GM12874 (cell line): ENCODE measurements at regions not wholly inside any gene's neighbourhood (a gene's known extent, or its start where the extent isn't known, plus 50 kb on each side); places are given as distances from the start of the nearest gene placed in this dataset.

Experiments
- CTCF ChIP-seq: IDR thresholded peaks from 2 replicates; pipeline ENCODE4 v1.5.1; 2011; ENCODE audit warnings: low read depth, mild to moderate bottlenecking, control low read depth, low read length, moderate library complexity; ENCODE audit not compliant: insufficient read depth

- TF ChIP-seq CTCF = no peak
These were observed 211.9 kb upstream of the VRK2 start for GRCh38 chr2:57834666-57835065.

- no peak for TF ChIP-seq CTCF
These were observed 204.1 kb upstream of the VRK2 start for GRCh38 chr2:57842531-57842930.

GRCh38 chr2:57843158-57843557 is 203.4 kb upstream of the VRK2 start:
- TF ChIP-seq CTCF = no peak

GRCh38 chr2:57848723-57849122 is 197.9 kb upstream of the VRK2 start:
- no peak for TF ChIP-seq CTCF

- TF ChIP-seq CTCF = no peak
These were observed 196.8 kb upstream of the VRK2 start for GRCh38 chr2:57849843-57850242.

- no peak for TF ChIP-seq CTCF
These were observed 196.0 kb upstream of the VRK2 start for GRCh38 chr2:57850415-57851130.

- no peak for TF ChIP-seq CTCF
These were observed 191.4 kb upstream of the VRK2 start for GRCh38 chr2:57855212-57855611.

- TF ChIP-seq CTCF = no peak
These were observed 186.9 kb upstream of the VRK2 start for GRCh38 chr2:57859755-57860154.
